ENCODE measurements at regions not wholly inside any gene's neighbourhood (a gene's known extent, or its start where the extent isn't known, plus 50 kb on each side); places are given as distances from the start of the nearest gene placed in this dataset.

GRCh38 chr15:98422130-98422478 lies 226.2 kb upstream of the IGF1R start:
- Histone ChIP-seq H3K27ac (ENCODE audit: low read depth, low read length) (no peak overlapping the region), H3K4me1 (ENCODE audit: insufficient read depth, low read length) (peaks cover 6% of the 10 kb centered on the region), H3K79me2 (ENCODE audit: insufficient read depth, low read length) (no peaks in the 10 kb centered on the region), H3K9ac (ENCODE audit: low read length) (no peak overlapping the region), H3K36me3 (ENCODE audit: insufficient read depth, low read length) (no peaks in the 10 kb centered on the region), H3K4me2 (ENCODE audit: low read length) (peak overlapping the region; percentile 76), H3K9me3 (ENCODE audit: insufficient read depth, low read depth, low read length) (no peaks in the 10 kb centered on the region), H3K27me3 (ENCODE audit: insufficient read depth, low read length) (peaks cover 27% of the 10 kb centered on the region), H4K20me1 (ENCODE audit: insufficient read depth, low read length) (no peaks in the 10 kb centered on the region), H2AFZ (ENCODE audit: low read depth, low read length) (no peak overlapping the region), H3K4me3 (ENCODE audit: insufficient read depth, low read depth, low read length) (no peak overlapping the region)
- no peak overlapping the region for H3K4me3 Mint-ChIP-seq (ENCODE audit: unreplicated experiment)
- H3K4me1 Mint-ChIP-seq (ENCODE audit: low read depth, unreplicated experiment): peaks cover under 1% of the 10 kb centered on the region
- H3K36me3 Mint-ChIP-seq (ENCODE audit: low read depth, unreplicated experiment): peaks cover 3% of the 10 kb centered on the region
- no peak for FAIRE-seq
- no peak for DNase-seq (ENCODE audit: low read depth)
- no peak for TF ChIP-seq EZH2 (IDR thresholded peaks at IDR 0.05; ENCODE audit: insufficient read depth, low read length)
- TF ChIP-seq, protein P1, sequence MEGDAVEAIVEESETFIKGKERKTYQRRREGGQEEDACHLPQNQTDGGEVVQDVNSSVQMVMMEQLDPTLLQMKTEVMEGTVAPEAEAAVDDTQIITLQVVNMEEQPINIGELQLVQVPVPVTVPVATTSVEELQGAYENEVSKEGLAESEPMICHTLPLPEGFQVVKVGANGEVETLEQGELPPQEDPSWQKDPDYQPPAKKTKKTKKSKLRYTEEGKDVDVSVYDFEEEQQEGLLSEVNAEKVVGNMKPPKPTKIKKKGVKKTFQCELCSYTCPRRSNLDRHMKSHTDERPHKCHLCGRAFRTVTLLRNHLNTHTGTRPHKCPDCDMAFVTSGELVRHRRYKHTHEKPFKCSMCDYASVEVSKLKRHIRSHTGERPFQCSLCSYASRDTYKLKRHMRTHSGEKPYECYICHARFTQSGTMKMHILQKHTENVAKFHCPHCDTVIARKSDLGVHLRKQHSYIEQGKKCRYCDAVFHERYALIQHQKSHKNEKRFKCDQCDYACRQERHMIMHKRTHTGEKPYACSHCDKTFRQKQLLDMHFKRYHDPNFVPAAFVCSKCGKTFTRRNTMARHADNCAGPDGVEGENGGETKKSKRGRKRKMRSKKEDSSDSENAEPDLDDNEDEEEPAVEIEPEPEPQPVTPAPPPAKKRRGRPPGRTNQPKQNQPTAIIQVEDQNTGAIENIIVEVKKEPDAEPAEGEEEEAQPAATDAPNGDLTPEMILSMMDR (IDR thresholded peaks at IDR 0.05; ENCODE audit: insufficient read depth, low read depth, low read length): no peak
- no peak overlapping the region for H3K27ac Mint-ChIP-seq (ENCODE audit: unreplicated experiment)
- no peaks in the 10 kb centered on the region for H3K9me3 Mint-ChIP-seq (ENCODE audit: unreplicated experiment)
- H3K27me3 Mint-ChIP-seq (ENCODE audit: low read depth, unreplicated experiment): peaks cover 51% of the 10 kb centered on the region

DNA sequence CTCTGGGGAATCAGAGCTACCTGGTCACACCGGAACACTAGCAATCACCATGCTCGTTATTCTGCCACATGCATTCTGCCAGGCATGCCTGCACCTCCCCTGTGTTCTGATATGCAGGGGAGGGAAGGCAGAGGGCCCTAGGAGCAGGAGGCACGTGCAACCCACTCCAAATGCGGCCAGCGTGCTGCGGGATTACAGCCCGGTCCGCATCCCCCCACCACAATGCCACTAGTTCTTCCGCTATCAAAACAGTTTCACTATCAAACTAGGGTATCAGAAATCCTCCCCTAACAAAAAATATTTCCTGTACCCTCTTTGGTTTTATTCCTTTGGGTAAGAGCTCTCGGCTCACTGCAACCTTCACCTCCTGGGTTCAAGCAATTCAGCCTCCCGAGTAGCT lies 223.2 kb upstream of the IGF1R start:
- Mint-ChIP-seq H3K4me1 (ENCODE audit: low read depth, unreplicated experiment) (no peaks in the 10 kb centered on the region), H3K4me3 (ENCODE audit: unreplicated experiment) (no peak overlapping the region), H3K27ac (ENCODE audit: unreplicated experiment) (no peak overlapping the region), H3K9me3 (ENCODE audit: unreplicated experiment) (no peaks in the 10 kb centered on the region), H3K27me3 (ENCODE audit: low read depth, unreplicated experiment) (peaks cover 65% of the 10 kb centered on the region), H3K36me3 (ENCODE audit: low read depth, unreplicated experiment) (peaks cover 2% of the 10 kb centered on the region)
- H3K4me2 ChIP-seq (ENCODE audit: low read length): no peak overlapping the region
- DNase-seq (ENCODE audit: low read depth) (no peak), FAIRE-seq (no peak)
- H3K27ac ChIP-seq (ENCODE audit: low read depth, low read length): no peak overlapping the region
- TF ChIP-seq EZH2 (IDR thresholded peaks at IDR 0.05; ENCODE audit: insufficient read depth, low read length): no peak
- TF ChIP-seq, protein P1 (IDR thresholded peaks at IDR 0.05; ENCODE audit: insufficient read depth, low read depth, low read length): no peak
- H3K4me1 ChIP-seq (ENCODE audit: insufficient read depth, low read length): peaks cover 6% of the 10 kb centered on the region
- no peak overlapping the region for H3K4me3 ChIP-seq (ENCODE audit: insufficient read depth, low read depth, low read length)
- no peak overlapping the region for H2AFZ ChIP-seq (ENCODE audit: low read depth, low read length)
- peaks cover 27% of the 10 kb centered on the region for H3K27me3 ChIP-seq (ENCODE audit: insufficient read depth, low read length)
- no peaks in the 10 kb centered on the region for H3K79me2 ChIP-seq (ENCODE audit: insufficient read depth, low read length)
- H3K9me3 ChIP-seq (ENCODE audit: insufficient read depth, low read depth, low read length): no peaks in the 10 kb centered on the region
- H4K20me1 ChIP-seq (ENCODE audit: insufficient read depth, low read length): no peaks in the 10 kb centered on the region
- H3K36me3 ChIP-seq (ENCODE audit: insufficient read depth, low read length): no peaks in the 10 kb centered on the region
- H3K9ac ChIP-seq (ENCODE audit: low read length): no peak overlapping the region

DNA sequence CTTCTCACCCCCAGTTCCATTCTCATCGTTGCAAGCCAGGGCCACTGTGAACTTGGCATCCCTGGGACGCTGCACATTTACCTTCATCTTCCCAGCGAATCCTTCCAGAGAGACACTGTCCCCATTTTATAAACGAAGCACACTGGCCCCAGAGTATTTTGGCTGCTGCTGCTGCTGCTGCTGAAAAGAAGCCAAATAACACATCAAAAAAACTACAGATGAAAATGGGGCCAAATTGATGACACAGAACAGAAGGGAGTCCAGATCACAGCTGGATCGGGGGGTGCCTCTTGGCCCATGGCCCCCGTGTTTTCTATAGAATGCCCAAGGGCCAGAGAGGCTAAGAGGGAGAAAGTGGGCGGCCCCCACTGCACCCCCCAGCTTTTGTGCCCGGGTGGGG lies 221.0 kb upstream of the IGF1R start:
- H3K4me3 Mint-ChIP-seq (ENCODE audit: unreplicated experiment): peak overlapping the region; percentile 40
- no peak overlapping the region for H2AFZ ChIP-seq (ENCODE audit: low read depth, low read length)
- no peak for DNase-seq (ENCODE audit: low read depth)
- peaks cover 63% of the 10 kb centered on the region for H3K27me3 Mint-ChIP-seq (ENCODE audit: low read depth, unreplicated experiment)
- H3K27me3 ChIP-seq (ENCODE audit: insufficient read depth, low read length): peaks cover 12% of the 10 kb centered on the region
- H3K4me3 ChIP-seq (ENCODE audit: insufficient read depth, low read depth, low read length): no peak overlapping the region
- no peaks in the 10 kb centered on the region for H4K20me1 ChIP-seq (ENCODE audit: insufficient read depth, low read length)
- TF ChIP-seq, protein P1 (IDR thresholded peaks at IDR 0.05; ENCODE audit: insufficient read depth, low read depth, low read length): no peak
- TF ChIP-seq EZH2 (IDR thresholded peaks at IDR 0.05; ENCODE audit: insufficient read depth, low read length): no peak
- no peaks in the 10 kb centered on the region for H3K9me3 ChIP-seq (ENCODE audit: insufficient read depth, low read depth, low read length)
- H3K36me3 Mint-ChIP-seq (ENCODE audit: low read depth, unreplicated experiment): peaks cover 2% of the 10 kb centered on the region
- no peak overlapping the region for H3K9ac ChIP-seq (ENCODE audit: low read length)
- H3K4me2 ChIP-seq (ENCODE audit: low read length): no peak overlapping the region
- no peaks in the 10 kb centered on the region for H3K36me3 ChIP-seq (ENCODE audit: insufficient read depth, low read length)
- no peaks in the 10 kb centered on the region for H3K9me3 Mint-ChIP-seq (ENCODE audit: unreplicated experiment)
- no peaks in the 10 kb centered on the region for H3K79me2 ChIP-seq (ENCODE audit: insufficient read depth, low read length)
- peak overlapping the region; percentile 30 for H3K27ac Mint-ChIP-seq (ENCODE audit: unreplicated experiment)
- no peaks in the 10 kb centered on the region for H3K4me1 ChIP-seq (ENCODE audit: insufficient read depth, low read length)
- FAIRE-seq: no peak
- H3K4me1 Mint-ChIP-seq (ENCODE audit: low read depth, unreplicated experiment): no peaks in the 10 kb centered on the region
- no peak overlapping the region for H3K27ac ChIP-seq (ENCODE audit: low read depth, low read length)
